ENCODE measurements at regions not wholly inside any gene's neighbourhood (a gene's known extent, or its start where the extent isn't known, plus 50 kb on each side); places are given as distances from the start of the nearest gene placed in this dataset.

- Histone ChIP-seq H3K27me3 (replicated peaks; ENCODE audit: control insufficient read depth, insufficient read depth, low read length) (no peaks in the 10 kb centered on the region; the same call in 1 of the 2 replicates), H3K4me3 (replicated peaks; ENCODE audit: low read depth, low read length) (no peak overlapping the region), H3K36me3 (ENCODE audit: control insufficient read depth, insufficient read depth, low read length) (no peaks in the 10 kb centered on the region)
- no peak for TF ChIP-seq CTCF (IDR thresholded peaks at IDR 0.05; ENCODE audit: insufficient read depth, low read length, poor library complexity, severe bottlenecking)
- DNase-seq (ENCODE audit: extremely low read depth, insufficient read length): no peak
These were observed 299.2 kb downstream of the MN1 start for GRCh38 chr22:27502327-27502726.

- Histone ChIP-seq H3K27me3 (replicated peaks; ENCODE audit: control insufficient read depth, insufficient read depth, low read length) (no peaks in the 10 kb centered on the region; the same call in 1 of the 2 replicates), H3K36me3 (ENCODE audit: control insufficient read depth, insufficient read depth, low read length) (no peaks in the 10 kb centered on the region), H3K4me3 (replicated peaks; ENCODE audit: low read depth, low read length) (no peak overlapping the region)
- no peak for DNase-seq (ENCODE audit: extremely low read depth, insufficient read length)
- no peak for TF ChIP-seq CTCF (IDR thresholded peaks at IDR 0.05; ENCODE audit: insufficient read depth, low read length, poor library complexity, severe bottlenecking)
These were observed 296.9 kb downstream of the MN1 start for GRCh38 chr22:27504360-27505253.

- H3K27me3 ChIP-seq (replicated peaks; ENCODE audit: control insufficient read depth, insufficient read depth, low read length): no peaks in the 10 kb centered on the region; the same call in 1 of the 2 replicates
- H3K4me3 ChIP-seq (replicated peaks; ENCODE audit: low read depth, low read length): no peak overlapping the region
- no peak for DNase-seq (ENCODE audit: extremely low read depth, insufficient read length)
- H3K36me3 ChIP-seq (ENCODE audit: control insufficient read depth, insufficient read depth, low read length): no peaks in the 10 kb centered on the region
- TF ChIP-seq CTCF (IDR thresholded peaks at IDR 0.05; ENCODE audit: insufficient read depth, low read length, poor library complexity, severe bottlenecking): no peak
These were observed 294.4 kb downstream of the MN1 start for GRCh38 chr22:27507111-27507611.

- no peak for DNase-seq (ENCODE audit: extremely low read depth, insufficient read length)
- H3K27me3 ChIP-seq (replicated peaks; ENCODE audit: control insufficient read depth, insufficient read depth, low read length): no peaks in the 10 kb centered on the region; the same call in 1 of the 2 replicates
- H3K4me3 ChIP-seq (replicated peaks; ENCODE audit: low read depth, low read length): no peak overlapping the region
- TF ChIP-seq CTCF (IDR thresholded peaks at IDR 0.05; ENCODE audit: insufficient read depth, low read length, poor library complexity, severe bottlenecking): no peak
- no peaks in the 10 kb centered on the region for H3K36me3 ChIP-seq (ENCODE audit: control insufficient read depth, insufficient read depth, low read length)
These were observed 293.5 kb downstream of the MN1 start for GRCh38 chr22:27507935-27508526.

- Histone ChIP-seq H3K36me3 (ENCODE audit: control insufficient read depth, insufficient read depth, low read length) (no peaks in the 10 kb centered on the region), H3K4me3 (replicated peaks; ENCODE audit: low read depth, low read length) (no peak overlapping the region), H3K27me3 (replicated peaks; ENCODE audit: control insufficient read depth, insufficient read depth, low read length) (no peaks in the 10 kb centered on the region)
- no peak for TF ChIP-seq CTCF (IDR thresholded peaks at IDR 0.05; ENCODE audit: insufficient read depth, low read length, poor library complexity, severe bottlenecking)
- DNase-seq (ENCODE audit: extremely low read depth, insufficient read length): no peak
These were observed 292.2 kb downstream of the MN1 start for GRCh38 chr22:27509132-27509920.

Data from GM06990 (cell line).